Kidney capillary endothelial cell (primary cell): ENCODE measurements at regions not wholly inside any gene's neighbourhood (a gene's known extent, or its start where the extent isn't known, plus 50 kb on each side); places are given as distances from the start of the nearest gene placed in this dataset.
"Not testable (repeated sequence)": the region's sequence is repeated elsewhere in the genome, so short reads cannot be mapped to it uniquely, and the experiment has no call there.

Experiments
- DNase-seq: peaks from one replicate; pipeline ENCODE4 v3.0.0-alpha.2; 2018; ENCODE audit warnings: low spot score

DNA sequence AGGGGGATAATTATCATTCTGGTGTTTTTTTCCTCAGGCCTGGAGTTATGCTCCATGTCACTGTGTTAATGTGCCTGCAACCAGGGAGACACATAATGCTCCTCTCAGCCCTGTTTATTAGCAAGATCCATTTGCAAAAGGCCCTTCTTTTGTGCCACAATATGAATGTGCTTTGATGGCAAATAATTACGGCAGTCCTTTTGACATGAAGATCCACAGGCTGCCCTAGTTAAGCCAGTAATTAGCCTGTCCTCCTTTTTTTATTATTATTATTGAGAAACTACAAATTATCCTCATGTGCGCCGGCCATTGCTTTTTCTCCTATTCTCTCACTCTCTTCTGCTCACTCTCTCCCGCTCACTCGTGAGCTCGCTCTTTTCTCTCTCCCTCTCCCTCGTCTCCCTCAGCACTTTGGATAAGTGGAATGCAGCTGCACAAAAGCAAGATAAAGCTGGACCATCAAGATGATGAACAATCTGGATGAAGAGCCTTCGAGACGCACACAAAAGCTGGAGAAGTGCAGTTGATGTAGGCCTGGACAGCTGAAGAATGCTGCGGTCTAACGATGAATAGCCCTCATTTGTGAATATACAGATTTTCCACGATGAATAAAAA is 762.3 kb downstream of the BCL11A start:
- no peak for DNase-seq

DNA sequence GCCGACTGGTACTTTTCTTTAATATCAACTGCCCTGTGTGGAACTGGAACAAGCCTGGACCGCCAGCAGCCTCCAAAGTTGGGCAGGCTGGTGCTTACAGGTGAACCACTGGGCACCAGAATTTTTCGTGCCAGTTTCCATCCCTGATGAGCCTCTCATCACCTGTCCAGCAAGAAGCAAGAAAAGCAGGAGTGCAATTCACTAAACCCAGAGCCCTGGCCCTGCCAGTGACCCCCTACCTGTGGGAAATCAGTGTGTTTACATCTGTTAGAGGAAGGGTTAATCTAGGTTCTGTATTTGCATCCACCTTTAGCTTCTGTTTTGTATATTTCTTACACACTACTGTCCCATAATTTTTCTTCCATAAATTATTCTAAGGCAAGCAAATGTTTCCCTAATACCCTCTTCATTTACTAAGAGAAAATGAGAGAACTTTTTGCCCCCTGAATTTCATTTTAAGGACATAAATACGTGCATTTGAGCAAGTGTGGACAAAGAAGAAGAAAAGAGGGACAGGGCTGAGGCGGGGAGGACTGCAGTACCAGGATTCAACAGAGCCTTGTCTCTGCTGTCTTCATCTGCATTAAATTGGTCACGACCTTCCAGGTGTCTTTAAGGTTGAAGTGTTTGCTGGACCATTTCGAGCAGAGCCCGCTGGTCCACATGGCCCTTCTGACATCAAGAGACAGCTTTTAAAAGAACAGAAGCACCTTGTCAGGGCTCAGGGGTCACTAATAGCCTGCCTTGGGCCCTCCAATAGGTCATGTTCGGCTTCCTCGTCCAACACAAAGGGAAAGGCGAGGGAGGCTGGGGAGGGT is 763.1 kb downstream of the BCL11A start:
- DNase-seq: no peak

DNA sequence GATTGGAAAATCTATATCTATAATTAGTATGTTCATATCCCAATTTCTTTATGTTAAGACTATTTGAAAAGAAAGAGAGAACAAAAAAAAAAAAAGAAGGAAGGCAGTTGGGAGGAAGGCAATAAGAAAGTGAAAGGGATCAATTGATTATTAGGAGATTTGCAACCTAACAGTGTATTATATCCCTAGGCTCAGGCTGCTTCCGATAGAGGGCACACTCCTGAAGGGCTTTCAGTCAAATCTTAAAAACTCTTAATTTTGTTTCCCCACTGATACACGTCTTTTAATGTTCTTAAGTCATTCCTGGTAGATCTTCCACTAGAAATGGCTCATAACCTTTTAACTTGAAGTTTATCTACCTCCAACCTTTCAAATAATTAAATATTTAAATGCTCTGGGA is 763.9 kb downstream of the BCL11A start:
- DNase-seq: no peak

DNA sequence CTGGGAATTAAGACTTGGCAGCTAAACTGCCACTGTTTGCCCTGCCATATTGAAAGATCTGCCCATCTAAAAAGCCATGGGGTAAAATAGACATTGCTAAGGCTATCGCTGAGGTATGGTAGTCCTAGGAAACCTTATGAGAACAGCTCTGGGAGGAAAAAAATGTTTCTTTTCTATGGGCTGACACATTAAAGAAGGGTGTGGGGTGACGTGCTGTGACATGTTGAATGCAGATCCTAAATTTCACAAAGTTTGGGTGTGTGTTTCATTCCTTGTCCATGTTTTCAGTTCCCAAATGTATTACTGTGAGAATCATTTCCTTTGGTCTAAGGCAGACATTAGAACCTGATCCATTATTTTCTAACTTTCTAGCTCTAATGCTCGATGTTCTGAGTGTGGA is 766.4 kb downstream of the BCL11A start:
- no peak for DNase-seq

DNA sequence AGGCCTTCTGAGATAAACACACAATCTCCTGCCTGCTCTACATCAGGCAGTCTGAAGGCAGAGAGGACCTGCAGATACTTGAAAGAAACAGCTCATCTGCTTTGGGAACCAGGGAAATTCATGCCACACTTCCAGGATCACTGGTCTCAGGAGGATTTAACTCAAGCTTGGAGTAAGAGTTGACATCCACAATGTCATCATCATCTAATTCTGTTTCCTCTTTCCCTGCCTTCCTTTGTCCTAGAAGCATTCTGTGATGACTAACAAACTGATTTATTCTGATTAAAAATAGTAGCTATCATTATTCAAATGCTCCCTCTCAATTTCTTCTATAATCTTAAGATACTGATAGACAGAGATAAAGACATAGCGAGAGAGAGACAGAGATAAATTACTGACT is 766.8 kb downstream of the BCL11A start:
- no peak for DNase-seq

DNA sequence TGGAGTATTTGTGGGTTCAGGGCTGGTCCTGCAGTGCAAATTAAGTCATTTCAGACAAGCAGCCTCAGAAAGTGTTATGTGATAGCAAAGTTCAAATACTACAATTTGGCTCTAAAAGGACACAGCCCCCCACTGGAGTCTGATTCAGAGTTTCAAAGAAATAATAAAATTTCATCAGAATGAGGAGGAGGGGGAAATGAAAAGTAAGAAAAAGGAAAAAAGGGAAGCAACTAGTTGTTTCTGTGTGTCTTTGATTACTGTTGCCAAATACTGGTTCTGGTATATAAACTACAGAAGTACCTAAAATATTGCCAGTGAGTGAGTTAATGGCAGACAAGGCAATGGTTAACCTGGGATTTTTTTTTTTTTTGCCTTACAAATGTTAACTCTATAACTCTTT is 773.9 kb downstream of the BCL11A start:
- no peak for DNase-seq

DNA sequence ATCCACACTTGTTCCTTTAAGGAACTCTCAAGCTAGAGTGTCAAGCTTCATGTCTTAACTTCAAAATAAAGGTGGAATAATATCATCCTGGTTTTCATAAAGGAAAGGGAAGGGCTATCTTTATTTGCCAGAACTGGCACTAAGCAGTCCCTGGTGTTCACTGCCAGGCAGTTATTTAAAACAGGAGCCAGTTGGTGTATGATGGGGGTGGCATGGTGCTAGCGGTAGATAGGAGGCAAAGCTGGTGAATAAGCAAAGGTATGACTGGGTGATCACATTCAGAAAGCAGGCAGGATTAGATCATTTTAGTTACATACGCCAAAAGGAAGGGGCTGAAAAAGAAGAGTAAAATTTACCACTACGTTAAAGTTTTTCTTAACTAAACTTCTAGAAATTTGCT is 776.3 kb downstream of the BCL11A start:
- no peak for DNase-seq

DNA sequence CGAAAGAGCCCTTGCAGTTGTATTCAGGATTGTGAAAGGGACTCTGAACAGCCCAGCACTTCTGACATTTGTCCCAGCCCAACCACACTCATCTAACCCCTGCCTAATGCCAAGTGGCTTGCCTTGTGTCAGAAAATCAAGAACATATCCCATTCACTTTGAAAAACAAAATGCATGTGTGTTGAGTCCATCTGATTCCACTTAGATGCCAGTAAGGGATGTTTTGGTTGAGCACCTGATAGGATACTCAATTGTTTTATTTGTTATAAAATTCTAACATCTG is 776.8 kb downstream of the BCL11A start:
- no peak for DNase-seq

DNA sequence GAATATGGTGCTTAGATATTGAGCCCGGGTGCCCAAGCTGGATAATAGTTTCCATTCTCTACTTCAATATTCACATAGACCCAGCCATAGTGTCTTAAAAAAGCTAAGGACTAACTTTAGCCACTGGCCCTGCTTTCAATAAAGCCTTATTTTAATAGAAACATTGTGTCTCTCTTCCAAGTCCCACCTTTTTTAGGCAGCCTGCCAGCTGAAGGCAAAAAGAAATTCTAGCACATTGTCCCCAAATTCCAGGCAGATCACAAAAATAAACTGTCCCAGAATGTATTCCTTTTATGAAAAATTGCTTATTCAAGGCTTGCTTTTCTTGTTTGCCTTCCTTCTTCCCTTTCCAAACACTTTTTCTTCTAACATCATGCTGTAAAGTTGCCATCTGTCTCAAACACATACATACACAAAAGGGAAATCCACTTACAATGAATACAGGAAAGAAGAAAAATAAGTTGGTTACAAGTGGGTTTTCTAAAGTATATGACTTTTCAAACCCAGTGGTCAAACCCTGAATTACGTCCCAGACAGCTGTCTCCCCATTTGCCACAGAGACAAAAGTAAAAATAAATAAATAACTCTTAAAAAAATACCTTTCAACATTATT is 778.5 kb downstream of the BCL11A start:
- DNase-seq: no peak

DNA sequence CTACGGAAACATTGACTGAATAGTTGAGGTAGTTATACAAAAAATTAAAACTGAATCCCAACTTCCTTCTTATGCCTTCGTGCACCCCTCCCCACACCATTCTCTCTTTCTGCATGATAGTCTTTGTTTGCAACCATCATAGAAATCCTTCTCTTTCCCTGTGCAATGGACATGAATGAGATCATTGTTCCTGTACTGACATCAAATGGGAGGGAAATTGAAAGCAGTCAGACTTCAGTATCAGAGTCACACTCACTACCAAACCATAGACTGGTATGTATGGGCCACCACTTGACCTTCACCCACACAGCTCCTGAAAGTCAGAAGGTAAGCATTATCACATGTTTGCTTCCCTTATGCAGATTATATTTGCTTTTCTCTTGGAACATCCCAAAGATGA is 782.8 kb downstream of the BCL11A start:
- DNase-seq: no peak

DNA sequence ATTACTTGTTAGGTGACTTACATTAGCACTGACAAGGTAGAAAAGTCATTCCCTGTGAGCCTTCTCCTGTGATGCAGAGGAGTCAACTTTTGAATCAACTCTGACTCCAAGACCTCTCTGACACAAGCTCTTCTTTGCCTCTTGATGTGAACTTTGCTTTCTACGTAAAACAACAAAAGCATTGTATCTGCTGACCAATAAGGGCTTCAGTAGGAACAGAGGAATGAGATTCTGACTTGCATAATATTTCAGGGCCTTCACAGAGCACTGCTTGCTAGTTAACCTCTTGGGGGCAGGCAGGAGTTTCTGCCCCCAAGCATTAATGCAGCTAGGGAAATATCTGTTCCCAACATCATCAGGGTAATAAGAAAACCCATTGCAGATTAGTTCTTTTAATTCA is 791.5 kb downstream of the BCL11A start:
- no peak for DNase-seq

DNA sequence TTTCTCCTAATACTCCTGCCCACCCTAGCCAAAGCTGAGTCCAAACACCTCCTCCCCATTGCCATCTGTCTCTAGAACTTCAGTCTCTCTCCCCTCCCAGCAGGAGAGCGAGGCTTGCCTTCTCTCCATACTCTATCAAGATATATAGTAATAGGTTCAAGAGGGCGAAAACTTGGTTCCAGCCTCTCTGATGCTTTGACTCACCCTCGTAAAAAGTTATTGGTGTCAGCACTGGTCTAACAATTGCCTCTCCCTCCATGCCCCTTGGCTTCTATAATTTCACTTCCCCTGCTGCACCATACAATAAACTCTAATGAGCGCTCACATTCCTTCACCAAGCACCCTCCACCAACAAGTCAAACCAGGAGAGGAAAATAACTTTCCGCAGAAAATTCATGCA is 797.3 kb downstream of the BCL11A start:
- DNase-seq: no peak

DNA sequence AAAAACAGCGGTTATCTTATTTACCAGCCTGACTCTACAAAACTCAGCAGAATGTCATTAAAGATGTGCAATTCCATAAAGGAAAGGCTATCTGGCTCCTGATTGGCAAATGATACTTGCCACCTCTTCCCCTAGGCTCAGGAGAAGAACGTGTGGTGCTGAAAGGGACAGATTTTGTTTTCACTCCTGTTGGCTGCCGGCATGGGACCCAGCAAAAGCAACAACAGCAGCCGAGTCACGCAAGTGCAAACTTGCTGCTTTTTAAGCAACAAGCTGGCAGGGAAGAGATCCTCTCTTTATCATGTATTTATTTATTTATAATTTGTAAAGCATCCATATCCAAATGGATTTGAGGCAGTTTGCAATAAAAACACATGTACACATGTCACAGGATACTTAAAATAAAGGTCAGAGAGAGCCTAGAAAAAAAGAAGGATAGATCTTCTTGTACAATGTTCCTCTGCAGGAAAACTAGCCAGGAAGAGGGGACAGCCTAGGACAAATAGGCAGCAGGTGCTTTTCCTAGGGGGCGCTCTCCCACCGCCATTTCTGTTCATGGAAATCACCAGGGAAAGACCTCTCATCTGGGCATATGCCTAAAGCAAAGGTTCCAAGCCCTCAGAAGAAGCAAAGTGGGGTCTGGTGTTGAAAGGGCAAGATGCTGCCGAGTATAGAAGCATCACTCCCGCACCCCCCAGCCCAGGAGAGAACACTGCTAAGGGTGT is 799.3 kb downstream of the BCL11A start:
- DNase-seq: no peak

DNA sequence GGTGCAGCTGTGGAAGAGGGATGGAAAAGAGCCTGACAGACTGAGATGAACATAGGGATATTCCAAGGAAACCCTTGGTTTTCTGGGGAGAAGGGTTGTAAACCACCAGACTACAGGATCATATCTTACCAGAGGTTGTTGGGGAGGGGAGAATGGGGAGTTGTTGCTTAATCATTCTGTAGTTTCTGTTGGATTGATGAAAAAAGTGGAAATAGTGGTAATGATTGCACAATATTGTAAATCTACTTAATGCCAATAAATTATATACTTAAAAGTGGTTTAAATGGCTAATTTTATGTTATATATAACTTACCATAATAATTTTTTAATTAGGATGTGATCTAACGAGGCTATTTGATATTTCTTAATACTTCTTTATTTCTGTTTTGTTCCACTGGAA is 800.9 kb downstream of the BCL11A start:
- DNase-seq: no peak

DNA sequence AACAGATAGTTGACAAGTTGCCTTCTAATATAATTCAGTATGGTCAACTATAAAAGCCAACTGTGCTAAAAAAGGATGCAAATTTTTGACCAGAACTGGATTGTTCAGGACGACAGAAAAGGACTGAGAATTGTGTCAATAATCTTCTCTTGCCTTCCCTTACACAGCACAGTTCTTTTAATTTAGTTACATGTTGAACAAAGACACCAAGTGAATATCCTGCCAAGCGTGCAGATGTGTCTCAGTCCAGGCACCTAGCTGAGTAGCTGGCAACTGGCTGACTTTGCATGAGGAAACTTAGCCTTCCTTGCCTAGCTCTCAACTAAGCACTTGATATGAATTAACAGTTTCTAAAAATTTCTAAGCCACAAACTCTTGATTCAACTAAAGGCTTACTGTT is 801.4 kb downstream of the BCL11A start:
- no peak for DNase-seq

DNA sequence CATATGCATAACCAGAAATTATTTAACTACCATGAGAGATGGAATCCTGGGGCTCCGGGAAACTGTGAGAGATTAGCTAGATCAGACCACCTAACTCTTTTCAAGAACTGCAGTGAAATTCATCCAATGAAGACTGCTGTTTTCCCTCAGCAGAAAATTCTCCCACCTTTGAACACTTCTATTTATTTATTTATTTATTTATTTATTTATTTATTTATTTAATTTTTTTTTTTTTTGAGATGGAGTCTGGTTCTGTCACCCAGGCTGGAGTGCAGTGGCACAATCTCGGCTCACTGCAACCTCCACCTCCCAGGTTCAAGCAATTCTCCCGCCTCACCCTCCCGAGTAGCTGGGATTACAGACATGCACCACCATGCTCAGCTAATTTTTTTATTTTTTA is 802.2 kb downstream of the BCL11A start:
- DNase-seq: not testable (repeated sequence)

DNA sequence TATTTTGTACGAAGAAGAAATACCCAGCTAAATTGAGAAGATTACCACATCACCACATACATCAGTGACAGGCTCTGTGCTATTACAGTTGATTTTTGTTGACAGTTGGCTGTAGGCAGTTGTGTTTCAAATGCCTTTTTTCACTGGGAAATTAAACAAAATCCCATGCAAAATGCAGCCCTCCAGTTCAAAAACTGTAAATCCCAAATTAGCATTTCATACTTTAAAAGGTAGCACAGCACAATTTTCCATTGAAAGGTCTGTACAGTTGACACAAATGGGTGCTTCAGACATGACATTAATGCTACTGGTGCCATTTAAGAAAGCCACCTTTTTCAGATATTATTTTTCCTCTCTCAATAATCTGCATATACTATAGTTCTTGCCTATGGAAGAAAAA is 807.2 kb downstream of the BCL11A start:
- no peak for DNase-seq

DNA sequence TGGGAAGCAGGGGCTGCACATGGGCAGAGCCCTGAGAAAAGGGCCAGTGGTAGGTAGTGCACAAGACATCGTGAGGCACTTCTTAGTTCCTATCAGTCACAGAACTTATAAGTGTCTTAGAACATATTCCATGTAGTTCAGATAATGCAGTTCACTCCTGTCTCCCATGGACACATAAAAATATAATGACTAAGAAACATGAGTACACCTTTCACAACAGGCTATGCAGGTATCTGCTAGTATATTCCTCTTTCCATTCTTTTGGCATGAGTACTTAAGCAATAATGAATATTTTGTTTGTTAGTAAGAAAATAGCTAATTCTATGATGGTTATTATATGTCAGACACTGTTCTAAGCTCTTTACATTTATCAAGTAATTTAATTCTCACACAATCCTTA is 808.4 kb downstream of the BCL11A start:
- DNase-seq: no peak

DNA sequence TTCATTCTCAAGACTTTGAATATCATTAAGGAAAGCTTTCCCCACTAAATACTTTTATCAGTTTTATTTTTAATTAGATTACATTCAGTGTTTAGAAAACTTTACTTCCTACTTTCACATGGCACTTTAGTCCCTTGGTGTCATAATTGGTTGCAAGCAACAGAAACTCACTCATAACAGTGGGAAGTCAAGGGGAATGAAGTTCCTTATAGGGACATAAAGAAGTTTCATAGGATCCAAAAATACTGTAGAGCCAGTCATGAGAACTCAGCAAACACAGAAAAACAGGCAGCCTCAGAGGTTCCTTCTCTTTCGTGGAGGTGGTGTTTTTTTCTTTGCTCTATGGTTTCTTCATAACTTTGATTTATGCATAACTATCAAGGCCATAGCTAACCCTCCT is 809.0 kb downstream of the BCL11A start:
- no peak for DNase-seq

DNA sequence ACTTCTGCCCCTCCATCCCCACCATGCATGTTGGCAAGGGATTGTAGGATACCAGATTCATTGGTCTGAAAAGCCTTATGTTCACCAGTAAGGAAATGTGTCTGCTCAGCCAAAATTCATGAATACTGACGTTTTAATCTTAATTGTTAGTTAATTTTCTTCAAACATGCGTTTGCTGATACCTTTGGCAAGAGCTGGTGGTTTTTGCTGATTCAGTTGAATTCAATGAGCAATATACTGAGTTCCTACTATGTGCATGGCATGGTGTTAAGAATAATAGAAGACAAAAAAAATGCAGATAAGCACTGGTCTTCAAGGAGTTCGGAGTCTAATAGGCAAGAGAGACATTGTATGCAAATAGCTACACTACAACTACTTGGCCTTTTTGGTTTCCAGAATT is 811.6 kb downstream of the BCL11A start:
- no peak for DNase-seq

DNA sequence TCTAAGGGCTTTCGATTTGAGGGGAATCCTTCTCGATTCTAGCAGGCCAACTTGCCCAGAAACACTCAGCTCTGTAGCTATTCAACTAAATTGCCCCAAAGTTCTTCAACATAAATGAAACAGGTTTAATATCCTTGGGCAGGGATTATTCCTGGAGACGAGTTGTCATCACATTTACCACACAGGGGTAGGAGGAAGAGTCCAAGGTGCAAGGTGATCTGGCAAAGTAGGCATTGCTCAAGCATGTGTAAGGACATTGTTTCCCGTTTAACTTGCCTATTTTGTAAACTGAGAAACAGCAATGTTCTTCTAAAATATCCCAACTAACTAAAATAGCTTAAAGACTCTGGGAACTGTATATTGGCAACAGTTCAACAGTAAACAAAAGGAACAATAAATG is 814.3 kb downstream of the BCL11A start:
- DNase-seq: no peak

DNA sequence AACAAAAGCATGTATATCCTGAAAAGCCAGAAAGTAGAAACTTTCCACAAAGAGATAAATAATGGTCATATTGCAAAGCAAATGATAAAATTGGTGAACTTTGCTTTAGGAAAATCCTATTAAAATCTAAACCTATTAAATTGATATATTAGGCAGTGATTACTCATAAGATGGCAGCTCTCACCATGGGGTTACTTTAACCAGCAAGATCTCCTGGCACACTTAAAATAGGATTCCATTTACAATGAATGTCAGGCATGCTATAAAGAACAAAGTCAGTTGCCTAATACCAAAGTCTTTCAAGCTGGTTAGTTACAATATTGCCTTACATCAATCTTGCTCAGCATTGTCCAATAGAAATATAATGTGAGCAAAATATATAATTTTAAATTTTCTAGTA is 816.2 kb downstream of the BCL11A start:
- DNase-seq: no peak

DNA sequence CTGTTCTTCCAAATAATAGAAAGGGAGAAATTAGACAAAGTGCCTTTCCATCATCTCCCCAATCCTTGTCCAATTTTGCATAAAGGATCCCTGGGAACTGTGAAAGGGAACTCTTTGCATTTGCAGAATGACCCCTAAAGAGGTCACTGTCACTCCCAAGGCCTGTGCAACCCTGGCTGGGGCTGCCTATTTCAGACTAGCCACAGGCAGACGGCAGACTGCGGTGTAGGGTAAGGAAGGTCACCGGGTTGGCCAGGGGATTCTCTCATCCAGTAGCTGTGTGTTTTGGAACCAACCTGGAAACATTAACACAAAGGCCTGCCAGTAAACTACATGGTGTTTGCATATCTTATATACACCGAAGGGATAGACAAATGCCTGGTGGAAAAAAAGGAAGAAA is 818.7 kb downstream of the BCL11A start:
- no peak for DNase-seq
